Activated naive CD4-positive, alpha-beta T cell treated with anti-CD3 and anti-CD28 coated beads, Interleukin-2, amount 50 U/mL, for 72 hours (primary cell): ENCODE measurements at regions not wholly inside any gene's neighbourhood (a gene's known extent, or its start where the extent isn't known, plus 50 kb on each side); places are given as distances from the start of the nearest gene placed in this dataset.

ENCODE experiments used
- ATAC-seq, 2 donors: fragments of 150-1000 bp; cut with Tn5 transposase; 2 replicates each; pipeline ENCODE4 v1.10.0; 2021; ENCODE audit warnings: mild to moderate bottlenecking in 2 of 2, moderate library complexity in 2 of 2
- DNase-seq, 2 donors: peaks; one replicate each; pipeline ENCODE4 v3.0.0; 2021 to 2022; ENCODE audit warnings: low spot score in 2 of 2
- H3K27ac Mint-ChIP-seq, 2 donors: one replicate each; pipeline ENCODE4 v1.8.0; 2022; ENCODE audit warnings: mild to moderate bottlenecking in 2 of 2, mixed read lengths in 2 of 2
- H3K36me3 Mint-ChIP-seq, 2 donors: one replicate each; pipeline ENCODE4 v1.8.0; 2022; ENCODE audit warnings: mixed read lengths in 2 of 2
- H3K9me3 Mint-ChIP-seq, 2 donors: one replicate each; pipeline ENCODE4 v1.8.0; 2022; ENCODE audit warnings: mixed read lengths in 2 of 2

DNA sequence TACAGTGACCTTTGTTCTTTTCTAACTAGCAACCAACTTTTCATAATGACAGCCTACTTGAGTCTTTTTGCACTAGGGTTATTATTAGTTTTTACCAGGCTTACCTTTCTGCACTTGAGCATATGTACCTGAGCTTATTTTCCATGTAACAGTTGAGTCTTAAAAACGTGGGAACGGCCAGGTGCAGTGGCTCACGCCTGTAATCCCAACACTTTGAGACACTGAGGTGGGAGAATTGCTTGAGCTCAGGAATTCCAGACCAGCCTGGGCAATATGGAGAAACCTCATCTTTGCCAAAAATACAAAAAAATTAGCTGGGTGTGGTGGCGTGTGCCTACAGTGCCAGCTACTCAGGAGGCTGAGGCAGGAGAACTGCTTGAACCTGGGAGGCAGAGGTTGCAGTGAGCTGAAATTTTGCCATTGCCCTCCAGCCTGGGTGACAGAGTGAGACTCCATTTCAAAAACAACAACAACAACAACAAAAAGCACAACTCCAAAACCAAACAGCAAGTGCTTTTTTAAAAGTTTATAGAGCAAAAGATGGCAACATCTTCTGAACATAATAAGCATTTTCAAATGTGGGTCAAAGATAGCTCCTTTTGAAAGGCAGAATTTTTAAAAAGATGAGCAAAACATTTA lies 57.1 kb upstream of the CD28 start:
- ATAC-seq, result no peak
- Mint-ChIP-seq H3K36me3 (no peaks in the 10 kb centered on the region), H3K27ac (no peak overlapping the region), H3K9me3 (no peaks in the 10 kb centered on the region)
- DNase-seq, result no peak

DNA sequence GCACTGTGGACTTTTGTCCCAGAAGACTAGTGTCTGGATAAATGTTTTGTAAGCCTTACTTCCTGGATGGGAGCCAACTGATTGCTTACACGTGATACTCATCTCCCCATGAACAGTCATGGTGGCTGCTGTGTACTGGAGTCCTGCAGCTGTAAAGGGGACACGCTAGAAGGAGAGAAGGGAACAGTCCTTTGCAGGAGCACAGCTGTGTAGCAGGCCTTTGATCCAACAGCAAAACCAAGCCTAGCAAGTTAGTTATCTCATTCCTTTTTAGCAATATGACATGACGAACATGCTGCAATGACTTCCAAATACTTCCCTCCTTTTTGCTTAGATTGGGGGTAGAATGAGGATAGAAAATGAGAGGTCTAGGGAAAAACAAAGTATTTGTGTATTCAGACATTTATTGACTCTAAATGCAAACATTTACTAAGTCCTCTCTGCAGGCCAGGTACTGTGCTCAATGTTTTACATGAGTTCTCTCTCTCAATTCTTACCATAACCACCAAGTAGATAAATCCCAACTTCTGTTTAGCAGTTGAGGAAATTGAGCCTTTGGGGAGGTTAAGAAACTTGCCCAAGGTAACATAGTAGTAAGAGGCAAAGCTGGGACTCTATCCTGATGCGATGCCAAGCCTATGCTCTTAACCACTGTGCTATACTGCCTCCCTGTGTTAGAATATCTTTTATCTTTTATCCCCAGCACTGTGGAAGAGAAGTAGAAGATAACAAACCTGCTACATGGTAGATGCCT lies 55.4 kb upstream of the CD28 start:
- Mint-ChIP-seq H3K27ac (no peak overlapping the region), H3K9me3 (no peaks in the 10 kb centered on the region), H3K36me3 (no peaks in the 10 kb centered on the region)
- ATAC-seq (peak; percentile 78 to 82), DNase-seq (no peak)

DNA sequence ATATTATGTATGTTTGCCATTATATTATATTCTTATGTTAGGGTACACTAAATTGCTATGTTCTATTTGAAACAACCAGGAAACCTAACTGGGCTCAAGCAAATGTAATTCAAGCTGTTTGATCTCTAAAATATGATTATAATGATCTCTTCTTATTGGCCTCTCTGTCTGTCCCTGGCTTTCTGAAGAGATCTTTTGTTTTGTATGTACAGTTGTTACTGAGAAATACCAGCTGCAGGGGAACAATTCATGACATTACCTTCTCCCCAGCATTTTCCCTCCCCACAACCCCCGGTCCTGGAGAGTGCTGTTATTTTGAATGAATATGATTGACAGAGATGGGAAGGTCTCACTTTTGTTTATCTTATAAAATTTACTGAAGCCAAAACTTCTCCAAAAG lies 54.8 kb upstream of the CD28 start:
- DNase-seq (no peak), ATAC-seq (no peak)
- H3K36me3 Mint-ChIP-seq, result no peaks in the 10 kb centered on the region
- no peak overlapping the region for H3K27ac Mint-ChIP-seq
- H3K9me3 Mint-ChIP-seq, result no peaks in the 10 kb centered on the region

DNA sequence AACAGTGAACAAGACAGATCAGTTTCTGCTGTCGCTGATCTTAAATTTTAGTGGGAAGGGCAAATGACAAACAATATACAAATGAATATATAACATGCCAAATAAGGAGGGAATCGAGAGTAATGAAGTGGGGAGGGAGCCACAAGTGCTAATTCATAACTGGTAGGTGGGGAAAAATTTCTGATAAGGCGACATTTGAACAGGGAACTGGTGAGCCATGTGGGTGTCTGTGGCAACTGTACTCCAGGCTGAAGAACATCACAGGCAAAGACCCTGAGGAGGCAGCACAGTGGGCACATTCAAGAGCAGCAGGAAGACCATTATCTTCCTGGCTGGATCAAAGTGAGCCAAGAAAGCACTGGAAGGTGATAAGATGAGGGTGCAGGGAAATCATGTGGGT lies 51.6 kb upstream of the CD28 start:
- no peak for ATAC-seq

GRCh38 chr2:203656522-203657287 lies 49.7 kb upstream of the CD28 start:
- DNase-seq (no peak), ATAC-seq (peak; percentile 36 to 47)
- peaks cover 0 to 7% of the 10 kb centered on the region in 2 donors for H3K36me3 Mint-ChIP-seq
- H3K9me3 Mint-ChIP-seq, result peaks cover 5 to 11% of the 10 kb centered on the region in 2 donors
- H3K27ac Mint-ChIP-seq, result no peak overlapping the region

More for the DNA sequence above, 51.6 kb upstream of the CD28 start:
- H3K36me3 Mint-ChIP-seq, result peaks cover 0 to 7% of the 10 kb centered on the region in 2 donors
- peaks cover 5 to 10% of the 10 kb centered on the region in 2 donors for H3K9me3 Mint-ChIP-seq
- DNase-seq, result no peak
- no peak overlapping the region for H3K27ac Mint-ChIP-seq
